ENCODE measurements at regions not wholly inside any gene's neighbourhood (a gene's known extent, or its start where the extent isn't known, plus 50 kb on each side); places are given as distances from the start of the nearest gene placed in this dataset.

- no peak for TF ChIP-seq CTCF (IDR thresholded peaks at IDR 0.05)
- TF ChIP-seq POLR2A (IDR thresholded peaks at IDR 0.05): no peak
Measured at GRCh38 chr22:46038516-46039430, 61.8 kb upstream of the WNT7B start.

All from ovary (tissue), 3 donors.